ENCODE measurements at regions not wholly inside any gene's neighbourhood (a gene's known extent, or its start where the extent isn't known, plus 50 kb on each side); places are given as distances from the start of the nearest gene placed in this dataset.
"Not testable (repeated sequence)": the region's sequence is repeated elsewhere in the genome, so short reads cannot be mapped to it uniquely, and the experiment has no call there.

GRCh38 chr9:117823576-117823975 lies 119.4 kb downstream of the TLR4 start:
- DNase-seq (ENCODE audit: low read depth), result no peak
- no peak for TF ChIP-seq CTCF (conservative IDR thresholded peaks at IDR 0.05; ENCODE audit: low read length)

GRCh38 chr9:117825609-117826347 lies 121.6 kb downstream of the TLR4 start:
- no peak overlapping the region for H3K4me3 ChIP-seq (ENCODE audit: low read length)
- no peak for TF ChIP-seq CTCF (conservative IDR thresholded peaks at IDR 0.05; ENCODE audit: low read length)
- DNase-seq (ENCODE audit: low read depth), result no peak

More at GRCh38 chr9:117823576-117823975, 119.4 kb downstream of the TLR4 start:
- H3K4me3 ChIP-seq (ENCODE audit: low read length), result no peak overlapping the region

GRCh38 chr9:117826837-117827236 lies 122.6 kb downstream of the TLR4 start:
- no peak for DNase-seq (ENCODE audit: low read depth)
- TF ChIP-seq CTCF (conservative IDR thresholded peaks at IDR 0.05; ENCODE audit: low read length), result no peak

GRCh38 chr9:117827456-117827855 lies 123.3 kb downstream of the TLR4 start:
- no peak for TF ChIP-seq CTCF (conservative IDR thresholded peaks at IDR 0.05; ENCODE audit: low read length)
- no peak overlapping the region for H3K4me3 ChIP-seq (ENCODE audit: low read length)
- no peak for DNase-seq (ENCODE audit: low read depth)

More at GRCh38 chr9:117826837-117827236, 122.6 kb downstream of the TLR4 start:
- no peak overlapping the region for H3K4me3 ChIP-seq (ENCODE audit: low read length)

- DNase-seq (ENCODE audit: low read depth), result no peak
- no peak overlapping the region for H3K4me3 ChIP-seq (ENCODE audit: low read length)
- no peak for TF ChIP-seq CTCF (conservative IDR thresholded peaks at IDR 0.05; ENCODE audit: low read length)
Observed at GRCh38 chr9:117828466-117828865, 124.3 kb downstream of the TLR4 start.

- TF ChIP-seq CTCF (conservative IDR thresholded peaks at IDR 0.05; ENCODE audit: low read length), result no peak
- no peak overlapping the region for H3K4me3 ChIP-seq (ENCODE audit: low read length)
- DNase-seq (ENCODE audit: low read depth), result no peak
Observed at GRCh38 chr9:117835798-117836197, 131.6 kb downstream of the TLR4 start.

- no peak for DNase-seq (ENCODE audit: low read depth)
- H3K4me3 ChIP-seq (ENCODE audit: low read length), result no peak overlapping the region
- TF ChIP-seq CTCF (conservative IDR thresholded peaks at IDR 0.05; ENCODE audit: low read length), result no peak
Observed at GRCh38 chr9:117839862-117840261, 135.7 kb downstream of the TLR4 start.

- not testable (repeated sequence) for DNase-seq (ENCODE audit: low read depth); H3K4me3 ChIP-seq (ENCODE audit: low read length)
Observed at GRCh38 chr9:117851836-117852461, 147.7 kb downstream of the TLR4 start.

All from AG10803 (cell line).